H4 (cell line): ENCODE measurements at regions not wholly inside any gene's neighbourhood (a gene's known extent, or its start where the extent isn't known, plus 50 kb on each side); places are given as distances from the start of the nearest gene placed in this dataset.
"Not testable (repeated sequence)": the region's sequence is repeated elsewhere in the genome, so short reads cannot be mapped to it uniquely, and the experiment has no call there.

Experiments
- DNase-seq: peaks from one replicate; pipeline ENCODE4 v3.0.0-alpha.2; 2015; ENCODE audit warnings: low spot score

DNA sequence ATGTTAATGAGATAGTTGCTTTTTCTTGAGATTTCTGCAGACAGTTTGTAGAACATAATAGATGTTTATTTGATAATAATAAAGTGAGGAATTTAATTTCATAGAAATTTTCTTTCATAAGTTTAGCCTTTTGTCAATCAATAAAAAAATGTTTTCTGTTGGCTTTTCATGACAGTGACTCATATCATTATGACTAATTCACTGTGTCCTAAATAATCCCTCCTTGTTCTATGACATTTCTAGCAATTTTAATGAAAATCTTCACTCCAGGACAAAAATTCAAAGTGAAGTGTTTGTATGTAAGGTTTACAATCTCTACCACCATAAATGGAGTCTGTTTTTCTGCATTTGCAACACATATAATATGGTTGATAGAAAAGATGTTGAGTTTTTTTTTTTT lies 109.9 kb downstream of the UTRN start:
- DNase-seq = no peak

DNA sequence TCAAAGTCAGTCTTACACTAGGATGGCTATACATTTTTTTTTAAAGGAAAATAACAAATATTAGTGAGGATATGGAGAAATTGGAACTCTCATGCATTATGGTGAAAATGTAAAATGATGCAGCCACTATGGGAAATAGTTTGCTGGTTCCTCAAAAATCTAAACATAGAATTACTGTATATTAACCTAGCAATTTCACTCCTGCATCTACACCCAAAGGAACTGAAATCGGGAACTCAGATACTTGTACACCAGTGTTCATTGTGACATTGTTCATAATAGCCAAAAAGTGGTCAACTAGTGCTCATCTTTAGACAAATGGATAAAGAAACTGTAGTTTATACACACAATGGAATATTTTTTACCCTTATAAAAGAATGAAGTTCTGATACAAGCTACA lies 110.7 kb downstream of the UTRN start:
- DNase-seq = no peak

GRCh38 chr6:144397141-144397540 lies 112.0 kb downstream of the UTRN start:
- no peak for DNase-seq

GRCh38 chr6:144400321-144400720 lies 115.2 kb downstream of the UTRN start:
- DNase-seq = no peak

DNA sequence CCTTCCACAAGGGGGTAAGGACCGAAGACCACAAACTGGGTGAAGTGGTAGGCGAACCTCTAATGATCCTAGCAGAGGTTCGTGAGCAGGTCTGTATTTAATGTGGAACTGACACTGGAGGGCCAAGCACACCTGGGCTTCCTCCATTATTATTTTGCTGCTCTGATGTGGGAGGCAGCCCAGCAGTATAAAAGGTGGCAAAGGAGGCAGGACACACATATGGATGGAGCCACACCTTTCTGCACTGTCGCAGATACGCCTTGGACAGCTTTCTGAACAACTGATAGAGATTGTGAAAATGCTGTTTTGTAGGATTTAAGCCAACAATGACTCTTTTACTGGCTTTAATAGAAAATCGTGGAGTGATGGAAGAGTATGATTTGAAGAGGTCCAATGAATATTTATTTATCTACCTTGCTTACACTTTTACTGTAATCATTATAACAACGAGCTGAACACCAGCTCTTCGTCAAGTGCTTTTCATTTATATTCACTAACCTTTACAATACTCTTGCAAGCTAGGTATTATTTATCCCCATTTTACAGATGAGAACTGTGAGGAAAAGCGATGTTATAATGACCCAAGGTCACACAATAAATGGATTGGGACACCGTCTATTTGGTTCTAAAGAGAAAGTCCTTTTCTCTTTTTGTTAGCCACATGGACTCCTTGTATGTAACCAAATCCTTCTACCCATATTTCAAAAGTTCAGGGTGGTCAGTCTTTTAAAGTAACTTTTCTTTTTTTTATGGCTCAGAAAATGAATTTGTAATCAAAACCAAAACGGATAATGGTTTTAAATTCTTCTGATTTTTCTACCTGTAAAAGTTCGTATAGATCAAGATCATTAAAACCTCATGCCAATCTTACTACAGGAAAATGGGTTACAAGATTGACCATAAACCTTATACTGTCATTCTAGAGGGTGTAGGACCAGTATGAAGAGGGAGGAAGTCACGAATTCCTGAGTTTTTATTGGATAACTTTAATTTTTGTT lies 116.9 kb downstream of the UTRN start:
- no peak for DNase-seq

GRCh38 chr6:144402750-144403149 lies 117.6 kb downstream of the UTRN start:
- no peak for DNase-seq

DNA sequence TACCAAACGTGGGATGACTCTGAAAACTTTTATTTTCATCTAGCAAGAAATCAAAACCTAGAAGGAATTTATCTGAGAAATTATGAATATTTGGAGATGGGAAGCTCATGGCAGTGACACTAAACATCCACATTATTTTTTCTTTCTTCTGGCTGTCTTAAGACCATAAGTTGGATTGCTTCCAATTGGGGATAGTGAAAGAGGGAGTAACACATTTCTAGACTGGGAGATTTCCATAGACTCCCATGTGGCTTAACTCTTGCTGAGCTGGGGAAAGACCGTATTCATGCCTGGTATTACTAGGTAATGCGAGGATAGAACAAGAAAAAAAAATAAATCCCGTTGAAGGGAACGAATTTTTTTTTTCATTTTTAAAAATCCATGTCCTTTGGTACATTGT lies 120.0 kb downstream of the UTRN start:
- no peak for DNase-seq

GRCh38 chr6:144406796-144407195 lies 121.7 kb downstream of the UTRN start:
- no peak for DNase-seq

GRCh38 chr6:144408161-144408560 lies 123.0 kb downstream of the UTRN start:
- DNase-seq = no peak

DNA sequence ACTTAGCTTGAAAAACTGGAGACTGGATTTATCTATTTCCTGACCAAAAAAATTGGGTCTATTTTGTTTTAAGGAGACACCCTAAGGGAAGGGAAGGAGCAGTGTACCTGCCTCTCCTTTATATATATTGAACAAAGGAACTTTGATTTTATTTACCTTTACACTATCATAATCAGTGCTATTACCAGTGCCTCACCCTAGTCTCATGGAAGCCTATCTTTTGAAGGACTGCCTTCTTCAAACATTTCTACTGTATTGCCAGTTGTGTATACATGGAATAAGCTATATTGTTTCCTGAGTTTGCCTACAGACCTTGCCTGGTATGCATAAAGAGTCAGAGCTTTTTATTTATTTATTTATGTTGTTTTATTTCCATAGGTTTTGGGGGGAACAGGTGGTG lies 124.9 kb downstream of the UTRN start:
- no peak for DNase-seq

DNA sequence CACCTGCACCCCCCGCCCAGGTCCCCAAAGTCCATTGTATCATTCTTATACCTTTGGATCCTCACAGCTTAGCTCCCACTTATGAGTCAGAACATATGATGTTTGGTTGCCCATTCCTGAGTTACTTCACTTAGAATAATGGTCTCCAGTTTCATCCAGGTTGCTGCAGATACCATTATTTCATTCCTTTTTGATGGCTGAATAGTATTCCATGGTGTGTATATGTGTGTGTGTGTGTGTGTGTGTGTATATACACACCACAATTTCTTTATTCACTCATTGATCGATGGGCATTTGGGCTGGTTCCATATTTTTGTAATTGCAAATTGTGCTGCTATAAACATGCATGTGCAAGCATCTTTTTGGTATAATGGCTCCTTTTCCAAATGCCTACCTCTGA lies 125.4 kb downstream of the UTRN start:
- not testable (repeated sequence) for DNase-seq

GRCh38 chr6:144411531-144412165 lies 126.5 kb downstream of the UTRN start:
- peak; percentile 4 for DNase-seq

- DNase-seq = peak; percentile 29
These were observed 128.3 kb downstream of the UTRN start for GRCh38 chr6:144413418-144413817.

- peak; percentile 7 for DNase-seq
These were observed 129.9 kb downstream of the UTRN start for GRCh38 chr6:144415014-144415413.

DNA sequence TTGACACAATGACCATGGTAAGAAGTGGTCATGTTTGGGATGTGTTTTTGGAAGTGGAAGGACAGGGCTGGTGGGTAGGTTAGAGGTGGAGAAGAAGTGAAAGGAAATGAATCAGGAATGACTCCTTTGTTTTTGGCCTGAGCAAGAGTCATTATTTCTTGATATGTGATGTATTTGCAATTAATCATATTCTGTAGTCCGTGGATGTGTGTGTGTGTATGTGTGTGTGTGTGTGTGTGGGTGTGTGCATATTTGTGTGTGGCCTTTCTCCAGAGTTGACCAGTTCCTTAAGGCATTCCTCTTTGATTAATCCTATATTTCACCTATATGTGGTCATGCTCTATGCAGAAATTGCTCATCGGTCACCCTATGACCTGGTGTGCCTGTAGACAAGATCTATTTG lies 130.7 kb downstream of the UTRN start:
- no peak for DNase-seq

DNA sequence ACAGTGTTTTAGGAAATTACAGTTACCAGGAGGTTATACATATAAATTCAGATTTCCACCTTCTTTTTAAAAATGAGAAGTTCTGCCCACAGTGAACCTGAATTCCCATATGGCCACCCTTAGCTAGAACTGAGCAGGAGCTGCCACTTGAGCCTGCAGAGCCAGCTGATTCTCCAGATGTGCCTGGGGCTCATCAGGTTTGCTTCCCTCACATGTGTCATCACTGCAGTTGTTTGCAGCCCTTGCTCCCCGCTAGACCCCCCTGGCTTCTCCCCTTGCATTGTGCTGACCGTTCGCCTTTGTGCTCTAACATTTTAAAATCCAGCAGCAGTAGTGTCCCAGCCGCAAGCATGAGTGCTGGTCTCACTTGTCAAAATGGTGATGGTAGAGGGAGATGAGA lies 131.1 kb downstream of the UTRN start:
- no peak for DNase-seq

- no peak for DNase-seq
These were observed 131.6 kb downstream of the UTRN start for GRCh38 chr6:144416773-144417172.

- no peak for DNase-seq
These were observed 132.5 kb downstream of the UTRN start for GRCh38 chr6:144417681-144418080.

GRCh38 chr6:144418959-144419545 lies 133.9 kb downstream of the UTRN start:
- DNase-seq = no peak

DNA sequence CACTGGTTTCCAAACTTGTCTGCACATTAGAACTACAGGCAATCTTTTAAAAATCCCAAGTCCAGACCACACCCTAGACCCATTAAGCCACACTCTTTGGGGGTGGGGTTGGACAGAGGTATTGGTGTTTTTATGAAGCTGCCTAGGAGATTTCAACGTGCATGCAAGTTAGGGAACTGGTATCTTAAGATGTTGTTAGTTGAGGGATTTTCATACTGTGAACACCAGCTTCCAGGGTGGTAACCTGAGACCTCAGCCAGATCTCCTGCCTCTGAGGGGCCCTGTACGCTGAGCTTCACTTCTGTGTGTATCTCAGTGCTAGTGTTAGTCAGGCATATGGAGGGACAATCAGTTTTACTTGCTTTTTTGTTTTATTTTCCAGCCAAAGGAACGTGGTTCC lies 138.0 kb downstream of the UTRN start:
- no peak for DNase-seq

GRCh38 chr6:144429753-144430152 lies 144.6 kb downstream of the UTRN start:
- no peak for DNase-seq

DNA sequence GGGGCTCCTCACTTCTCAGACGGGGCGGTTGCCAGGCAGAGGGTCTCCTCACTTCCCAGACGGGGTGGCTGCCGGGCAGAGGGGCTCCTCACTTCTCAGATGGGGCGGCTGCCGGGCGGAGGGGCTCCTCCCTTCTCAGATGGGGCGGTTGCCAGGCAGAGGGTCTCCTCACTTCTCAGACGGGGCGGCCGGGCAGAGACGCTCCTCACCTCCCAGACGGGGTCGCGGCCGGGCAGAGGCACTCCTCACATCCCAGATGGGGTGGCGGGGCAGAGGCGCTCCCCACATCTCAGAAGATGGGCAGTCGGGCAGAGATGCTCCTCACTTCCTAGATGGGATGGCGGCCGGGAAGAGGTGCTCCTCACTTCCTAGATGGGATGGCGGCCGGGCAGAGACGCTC lies 148.3 kb downstream of the UTRN start:
- DNase-seq = not testable (repeated sequence)
